ENCODE measurements at regions not wholly inside any gene's neighbourhood (a gene's known extent, or its start where the extent isn't known, plus 50 kb on each side); places are given as distances from the start of the nearest gene placed in this dataset.

DNA sequence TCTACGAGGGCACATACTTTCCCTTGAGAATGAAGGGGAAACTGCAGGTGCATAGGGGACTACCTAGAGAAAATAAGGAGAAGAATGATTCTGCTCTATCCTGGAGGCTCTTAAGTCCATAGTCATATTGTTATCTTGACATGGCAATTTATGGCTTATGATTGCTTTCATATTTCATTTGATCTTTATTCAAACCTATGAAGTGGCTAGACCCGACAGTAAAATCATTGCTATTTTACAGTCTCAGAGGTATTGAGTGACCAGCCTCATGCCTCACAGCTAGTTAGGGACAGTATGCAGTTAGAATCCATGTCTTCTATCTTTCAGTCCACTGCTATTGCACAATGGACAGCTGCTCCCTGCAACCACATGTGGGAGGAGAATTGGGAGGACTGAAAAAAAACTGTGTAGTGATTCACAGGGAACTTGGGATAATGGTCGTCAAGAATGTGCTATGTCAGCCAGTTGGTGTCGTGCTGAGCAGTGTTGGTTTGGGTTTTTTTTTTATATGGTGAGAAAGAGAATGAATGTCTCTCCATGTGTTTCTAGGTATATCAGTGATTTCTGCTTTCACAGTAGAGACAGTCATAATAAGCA lies 63.2 kb upstream of the SPPL2A start:
- TF ChIP-seq, protein P1, sequence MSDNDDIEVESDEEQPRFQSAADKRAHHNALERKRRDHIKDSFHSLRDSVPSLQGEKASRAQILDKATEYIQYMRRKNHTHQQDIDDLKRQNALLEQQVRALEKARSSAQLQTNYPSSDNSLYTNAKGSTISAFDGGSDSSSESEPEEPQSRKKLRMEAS (IDR thresholded peaks at IDR 0.05; ENCODE audit: low read depth), result no peak
- TF ChIP-seq, protein P2, sequence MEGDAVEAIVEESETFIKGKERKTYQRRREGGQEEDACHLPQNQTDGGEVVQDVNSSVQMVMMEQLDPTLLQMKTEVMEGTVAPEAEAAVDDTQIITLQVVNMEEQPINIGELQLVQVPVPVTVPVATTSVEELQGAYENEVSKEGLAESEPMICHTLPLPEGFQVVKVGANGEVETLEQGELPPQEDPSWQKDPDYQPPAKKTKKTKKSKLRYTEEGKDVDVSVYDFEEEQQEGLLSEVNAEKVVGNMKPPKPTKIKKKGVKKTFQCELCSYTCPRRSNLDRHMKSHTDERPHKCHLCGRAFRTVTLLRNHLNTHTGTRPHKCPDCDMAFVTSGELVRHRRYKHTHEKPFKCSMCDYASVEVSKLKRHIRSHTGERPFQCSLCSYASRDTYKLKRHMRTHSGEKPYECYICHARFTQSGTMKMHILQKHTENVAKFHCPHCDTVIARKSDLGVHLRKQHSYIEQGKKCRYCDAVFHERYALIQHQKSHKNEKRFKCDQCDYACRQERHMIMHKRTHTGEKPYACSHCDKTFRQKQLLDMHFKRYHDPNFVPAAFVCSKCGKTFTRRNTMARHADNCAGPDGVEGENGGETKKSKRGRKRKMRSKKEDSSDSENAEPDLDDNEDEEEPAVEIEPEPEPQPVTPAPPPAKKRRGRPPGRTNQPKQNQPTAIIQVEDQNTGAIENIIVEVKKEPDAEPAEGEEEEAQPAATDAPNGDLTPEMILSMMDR (IDR thresholded peaks at IDR 0.05), result no peak
- no peak for TF ChIP-seq EZH2phosphoT487 (IDR thresholded peaks at IDR 0.05; ENCODE audit: borderline replicate concordance, low read depth)
- no peak for TF ChIP-seq NRF1 (IDR thresholded peaks at IDR 0.05; ENCODE audit: low read depth, low read length)
- TF ChIP-seq, protein P3, sequence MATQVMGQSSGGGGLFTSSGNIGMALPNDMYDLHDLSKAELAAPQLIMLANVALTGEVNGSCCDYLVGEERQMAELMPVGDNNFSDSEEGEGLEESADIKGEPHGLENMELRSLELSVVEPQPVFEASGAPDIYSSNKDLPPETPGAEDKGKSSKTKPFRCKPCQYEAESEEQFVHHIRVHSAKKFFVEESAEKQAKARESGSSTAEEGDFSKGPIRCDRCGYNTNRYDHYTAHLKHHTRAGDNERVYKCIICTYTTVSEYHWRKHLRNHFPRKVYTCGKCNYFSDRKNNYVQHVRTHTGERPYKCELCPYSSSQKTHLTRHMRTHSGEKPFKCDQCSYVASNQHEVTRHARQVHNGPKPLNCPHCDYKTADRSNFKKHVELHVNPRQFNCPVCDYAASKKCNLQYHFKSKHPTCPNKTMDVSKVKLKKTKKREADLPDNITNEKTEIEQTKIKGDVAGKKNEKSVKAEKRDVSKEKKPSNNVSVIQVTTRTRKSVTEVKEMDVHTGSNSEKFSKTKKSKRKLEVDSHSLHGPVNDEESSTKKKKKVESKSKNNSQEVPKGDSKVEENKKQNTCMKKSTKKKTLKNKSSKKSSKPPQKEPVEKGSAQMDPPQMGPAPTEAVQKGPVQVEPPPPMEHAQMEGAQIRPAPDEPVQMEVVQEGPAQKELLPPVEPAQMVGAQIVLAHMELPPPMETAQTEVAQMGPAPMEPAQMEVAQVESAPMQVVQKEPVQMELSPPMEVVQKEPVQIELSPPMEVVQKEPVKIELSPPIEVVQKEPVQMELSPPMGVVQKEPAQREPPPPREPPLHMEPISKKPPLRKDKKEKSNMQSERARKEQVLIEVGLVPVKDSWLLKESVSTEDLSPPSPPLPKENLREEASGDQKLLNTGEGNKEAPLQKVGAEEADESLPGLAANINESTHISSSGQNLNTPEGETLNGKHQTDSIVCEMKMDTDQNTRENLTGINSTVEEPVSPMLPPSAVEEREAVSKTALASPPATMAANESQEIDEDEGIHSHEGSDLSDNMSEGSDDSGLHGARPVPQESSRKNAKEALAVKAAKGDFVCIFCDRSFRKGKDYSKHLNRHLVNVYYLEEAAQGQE (IDR thresholded peaks at IDR 0.05; ENCODE audit: low read depth, low read length), result peak; percentile 71; the same call in 1 of the 2 replicates
